Epidermal melanocyte (primary cell): ENCODE measurements at regions not wholly inside any gene's neighbourhood (a gene's known extent, or its start where the extent isn't known, plus 50 kb on each side); places are given as distances from the start of the nearest gene placed in this dataset.
"Not testable (repeated sequence)": the region's sequence is repeated elsewhere in the genome, so short reads cannot be mapped to it uniquely, and the experiment has no call there.

Experiments used
- DNase-seq: peaks from one replicate; pipeline ENCODE4 v3.0.0; 2011; ENCODE audit warnings: low spot score; ENCODE audit not compliant: insufficient read length

GRCh38 chr12:22808860-22809259 is 183.9 kb downstream of the ETNK1 start:
- no peak for DNase-seq

- no peak for DNase-seq
These were observed 185.1 kb downstream of the ETNK1 start for GRCh38 chr12:22810036-22810435.

DNA sequence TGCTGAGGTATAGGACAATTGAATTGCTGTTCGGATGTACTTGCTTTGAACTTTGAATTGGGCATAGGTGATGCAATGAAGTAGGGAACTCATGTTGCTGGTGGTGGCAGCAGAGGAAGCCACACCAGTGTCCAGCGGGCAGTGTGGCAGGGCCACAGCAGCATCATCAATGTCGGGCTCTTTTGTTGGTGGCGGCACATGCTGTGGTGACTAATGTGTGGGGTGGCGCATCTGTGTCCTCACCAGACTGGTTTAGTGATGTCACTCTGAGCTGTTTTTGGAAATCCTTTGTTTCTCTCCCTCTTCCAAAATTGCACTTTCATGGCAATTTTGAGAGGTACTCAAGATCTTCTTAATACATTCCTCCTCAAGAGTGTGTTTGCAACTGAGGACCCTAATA is 187.6 kb downstream of the ETNK1 start:
- DNase-seq, result no peak

DNA sequence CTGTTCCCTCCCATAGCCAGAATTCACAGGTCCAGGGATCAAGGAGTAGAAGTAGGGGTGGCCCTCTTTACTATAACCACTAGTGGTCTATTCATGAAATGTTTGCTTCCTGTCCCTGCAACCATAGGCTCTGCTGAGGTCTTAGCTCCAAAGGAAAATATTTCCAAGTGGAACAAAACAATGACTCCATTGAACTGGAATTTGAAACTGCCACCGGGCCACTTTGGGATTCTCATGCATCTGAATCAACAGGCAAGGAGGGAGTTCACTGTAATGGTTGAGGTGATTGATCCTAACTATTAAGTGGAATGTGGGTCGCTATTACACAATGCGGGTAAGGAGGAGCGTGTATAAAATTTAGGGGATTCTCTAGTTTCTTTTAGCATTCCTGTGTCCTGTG is 197.0 kb downstream of the ETNK1 start:
- no peak for DNase-seq

GRCh38 chr12:22826026-22826425 is 201.1 kb downstream of the ETNK1 start:
- DNase-seq, result no peak

DNA sequence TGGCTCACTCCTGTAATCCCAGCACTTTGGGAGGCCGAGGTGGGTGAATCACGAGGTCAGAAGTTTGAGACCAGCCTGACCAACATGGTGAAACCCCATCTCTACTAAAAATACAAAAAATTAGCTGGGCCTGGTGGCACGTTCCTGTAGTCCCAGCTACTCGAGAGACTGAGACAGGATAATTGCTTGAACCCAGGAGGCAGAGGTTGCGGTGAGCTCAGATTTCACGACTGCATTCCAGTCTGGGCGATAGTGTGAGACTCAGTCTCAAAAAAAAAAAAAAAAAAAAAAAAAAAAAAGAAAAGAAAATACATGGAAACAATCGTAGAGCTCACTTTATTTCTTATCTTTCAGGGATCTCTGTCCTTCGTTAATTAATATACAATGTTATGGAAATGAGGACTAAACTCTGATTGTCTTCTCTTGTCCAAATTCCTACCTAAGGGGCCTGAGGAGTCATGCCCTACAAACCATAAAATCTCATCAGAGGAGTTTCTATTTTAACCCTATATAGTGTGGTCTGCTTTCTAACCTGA is 201.5 kb downstream of the ETNK1 start:
- not testable (repeated sequence) for DNase-seq

GRCh38 chr12:22828066-22828465 is 203.1 kb downstream of the ETNK1 start:
- no peak for DNase-seq

DNA sequence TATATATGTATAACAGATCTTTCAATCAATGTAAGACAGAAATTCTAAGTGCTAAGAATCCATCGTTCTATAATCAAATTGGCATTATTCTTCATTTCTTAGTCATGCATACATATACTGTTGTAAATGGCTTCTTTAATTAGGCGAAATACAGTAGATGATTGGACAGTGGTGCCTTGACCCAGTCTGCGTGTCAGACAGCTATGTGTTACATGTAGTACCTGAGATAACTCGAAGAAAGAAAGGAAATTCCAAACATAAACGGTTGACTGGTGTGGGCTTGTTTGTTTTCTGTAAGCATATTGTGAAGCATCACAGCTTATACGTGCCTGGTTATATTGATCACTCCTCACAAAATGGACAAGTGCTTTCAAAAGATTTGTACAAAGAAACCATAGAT is 210.5 kb downstream of the ETNK1 start:
- no peak for DNase-seq

GRCh38 chr12:22850185-22850584 is 225.2 kb downstream of the ETNK1 start:
- no peak for DNase-seq

GRCh38 chr12:22851532-22851931 is 226.6 kb downstream of the ETNK1 start:
- no peak for DNase-seq

DNA sequence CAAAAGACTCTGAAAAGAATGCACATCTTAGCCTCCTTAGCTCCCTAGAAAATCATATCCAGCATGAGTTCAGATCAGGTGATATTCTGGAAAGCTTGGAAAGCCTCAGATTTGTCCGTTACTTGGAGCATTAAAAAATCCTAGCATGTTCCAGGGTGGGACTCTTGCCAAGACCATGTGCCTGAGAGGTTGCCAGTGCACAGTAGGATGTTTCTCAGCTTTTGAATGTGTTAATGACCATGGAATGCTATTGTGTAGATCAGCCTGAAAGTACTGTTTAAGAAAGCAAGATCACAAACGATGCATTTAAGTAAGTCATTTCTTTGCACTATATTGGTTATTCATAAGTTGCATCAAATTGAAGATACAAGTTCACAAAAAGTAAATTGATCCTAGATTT is 230.5 kb downstream of the ETNK1 start:
- DNase-seq, result no peak

- DNase-seq, result peak; percentile 43
These were observed 231.2 kb downstream of the ETNK1 start for GRCh38 chr12:22856178-22856577.

DNA sequence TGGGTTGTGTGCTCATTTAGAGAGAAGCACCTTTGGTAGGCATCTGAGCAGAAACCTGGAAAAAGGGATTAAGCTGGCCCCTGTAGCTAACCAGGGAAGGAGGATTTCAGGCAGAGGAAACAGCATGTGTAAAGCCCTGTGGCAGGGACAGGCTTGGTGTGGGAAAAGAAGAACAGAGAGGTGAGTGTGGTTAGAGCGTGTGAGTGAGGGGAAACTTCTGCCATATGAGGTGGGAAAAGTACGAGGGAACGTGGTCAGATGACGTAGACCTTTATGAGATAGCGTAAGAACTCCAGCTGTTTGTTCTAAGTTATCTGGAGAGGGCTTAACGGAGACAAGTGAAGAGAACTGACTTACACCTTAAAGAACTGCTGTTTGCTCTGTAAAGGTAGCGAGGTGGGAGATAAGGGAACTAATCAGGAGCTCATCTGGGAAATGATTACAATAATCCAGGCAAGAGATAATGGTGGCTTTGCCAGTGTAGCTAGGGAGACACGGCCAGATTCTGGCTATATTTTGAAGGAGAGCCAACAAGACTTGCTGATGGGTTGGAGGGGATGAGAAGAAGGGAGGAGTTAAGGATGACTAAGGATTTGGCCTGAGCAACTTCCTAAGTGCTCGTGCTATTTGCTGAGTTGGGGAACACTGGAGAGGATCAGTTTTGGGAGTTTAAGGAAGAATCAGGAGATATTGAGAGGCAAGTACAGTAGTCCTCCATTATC is 234.0 kb downstream of the ETNK1 start:
- no peak for DNase-seq

DNA sequence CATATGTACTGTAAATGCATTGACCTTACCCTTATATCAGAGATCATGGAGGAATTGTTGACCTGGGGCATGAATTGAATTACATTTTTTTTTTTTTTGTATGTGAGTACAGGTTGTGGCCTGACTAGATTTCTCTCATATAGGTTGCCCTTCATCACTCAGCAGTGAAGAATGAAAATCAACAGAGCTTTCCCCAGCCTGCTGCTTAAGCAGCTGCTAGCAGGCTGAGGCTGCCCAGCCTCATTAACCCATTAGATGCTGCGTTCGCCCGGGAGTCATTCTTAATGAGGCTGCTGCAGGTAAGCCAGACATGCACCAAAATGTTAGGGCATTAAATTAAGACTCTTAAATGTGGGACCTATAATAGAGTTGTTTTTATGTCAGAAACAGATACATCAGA is 236.0 kb downstream of the ETNK1 start:
- no peak for DNase-seq

- no peak for DNase-seq
These were observed 240.9 kb downstream of the ETNK1 start for GRCh38 chr12:22865822-22866221.

DNA sequence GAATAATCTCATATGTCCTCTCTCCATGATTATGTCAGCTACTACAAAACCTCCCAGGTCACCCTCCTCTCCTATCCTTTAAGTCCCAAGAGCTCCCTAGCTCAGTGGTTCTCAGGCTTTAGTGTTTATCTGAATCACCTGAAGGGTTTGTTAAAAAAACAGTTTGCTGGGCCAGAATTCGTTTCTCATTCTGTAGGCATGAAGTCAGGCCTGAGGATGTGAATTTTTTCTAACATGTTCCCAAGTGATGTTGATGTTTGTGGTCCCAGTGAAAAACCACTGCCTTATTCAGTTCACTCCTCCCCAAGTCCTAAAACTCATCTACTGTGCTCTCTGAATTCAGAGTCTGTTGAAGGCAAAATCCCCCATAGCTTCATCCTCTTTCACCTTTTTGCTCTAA is 241.4 kb downstream of the ETNK1 start:
- DNase-seq, result no peak

GRCh38 chr12:22874151-22874550 is 249.2 kb downstream of the ETNK1 start:
- DNase-seq, result no peak

DNA sequence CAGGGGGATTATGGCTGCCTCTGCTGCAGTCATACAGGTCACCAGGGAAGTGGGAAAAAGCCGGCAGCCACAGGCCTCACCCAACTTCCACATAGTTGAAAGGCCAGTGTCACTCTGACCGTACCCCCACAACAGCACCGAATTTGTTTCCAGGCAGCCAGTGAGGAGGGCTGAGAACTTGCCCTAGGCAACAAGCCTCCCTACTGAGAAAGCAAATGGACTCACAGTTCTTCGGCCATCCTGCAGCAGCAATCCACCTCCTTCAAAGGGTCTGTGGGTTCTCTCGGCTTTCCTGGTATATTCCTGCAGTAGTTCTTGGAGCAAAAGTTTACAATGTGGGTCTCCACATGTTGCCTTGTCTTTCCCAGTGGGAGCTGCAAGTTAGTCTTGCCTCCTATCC is 251.3 kb downstream of the ETNK1 start:
- DNase-seq, result no peak

- no peak for DNase-seq
These were observed 254.2 kb downstream of the ETNK1 start for GRCh38 chr12:22879203-22879602.

DNA sequence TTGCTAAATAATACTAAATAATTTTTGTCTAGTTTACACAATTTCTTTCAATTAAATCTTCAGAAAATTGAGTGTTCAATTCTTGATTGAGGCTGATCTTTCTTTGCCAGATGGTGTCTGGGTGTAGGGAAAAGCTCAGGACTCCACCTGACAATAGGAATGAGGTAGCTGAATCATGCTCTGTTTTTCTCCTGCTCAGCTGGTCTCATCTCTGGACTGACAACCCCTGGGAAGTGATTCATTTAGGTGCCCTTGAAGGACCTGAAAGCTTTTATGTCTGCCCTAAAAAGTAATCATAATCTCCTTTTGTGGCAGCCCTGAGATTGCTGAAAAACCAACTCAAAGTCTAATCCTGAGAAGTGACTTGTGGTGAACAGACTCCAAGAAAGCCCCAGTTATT is 255.4 kb downstream of the ETNK1 start:
- no peak for DNase-seq

DNA sequence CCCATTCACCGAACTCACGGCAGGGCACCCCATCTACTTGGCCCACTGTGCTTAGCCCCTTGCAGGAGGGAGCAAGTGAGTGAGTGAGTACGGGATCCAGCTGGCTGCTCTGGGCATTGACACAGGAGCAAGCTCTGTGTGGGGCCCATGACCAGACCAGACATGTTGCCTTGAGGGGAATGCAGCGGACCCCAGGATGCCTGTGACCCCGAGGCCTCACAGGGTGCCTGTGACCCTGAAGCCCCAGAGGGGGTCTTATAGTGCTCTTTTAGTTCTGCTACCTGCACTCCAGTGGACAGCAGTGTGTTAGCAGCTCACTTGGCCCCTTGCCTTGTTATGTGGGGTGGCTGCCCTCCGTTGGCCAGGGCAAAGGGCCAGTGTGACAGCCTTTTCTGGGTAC is 255.8 kb downstream of the ETNK1 start:
- no peak for DNase-seq

DNA sequence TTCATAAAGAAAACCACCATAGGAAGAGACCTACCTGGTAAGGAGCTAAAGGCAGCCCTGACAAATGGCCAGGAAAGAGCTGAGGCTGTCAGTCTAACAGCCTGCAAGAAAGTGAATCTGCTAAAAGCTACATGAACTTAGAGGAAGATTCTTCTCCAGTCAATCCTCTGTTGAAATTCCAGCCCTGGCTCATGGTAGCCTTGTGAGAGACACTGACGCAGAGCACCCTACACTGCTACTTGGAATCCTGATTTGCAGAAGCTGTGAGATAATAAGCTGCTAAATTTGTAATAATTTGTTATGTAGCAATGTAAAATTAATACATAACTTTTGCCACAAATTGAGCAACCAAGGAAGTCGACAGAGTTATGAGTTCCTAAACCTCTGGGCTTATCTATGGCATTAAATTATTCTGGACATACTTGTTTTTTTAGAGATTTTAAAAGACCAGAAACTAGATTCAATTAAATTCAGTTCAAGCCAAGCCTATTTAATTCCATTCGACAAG is 257.0 kb downstream of the ETNK1 start:
- DNase-seq, result no peak

- no peak for DNase-seq
These were observed 257.6 kb downstream of the ETNK1 start for GRCh38 chr12:22882559-22882958.
